PFSK-1 (cell line): ENCODE measurements at regions not wholly inside any gene's neighbourhood (a gene's known extent, or its start where the extent isn't known, plus 50 kb on each side); places are given as distances from the start of the nearest gene placed in this dataset.

Source experiments
- FOXP2 ChIP-seq: optimal IDR thresholded peaks from 2 replicates; pipeline ENCODE3; 2011; ENCODE audit warnings: borderline replicate concordance, control low read depth, inconsistent platforms; ENCODE audit not compliant: insufficient read depth; ENCODE audit errors: extremely low read length, extremely low read depth
- POLR2AphosphoS5 ChIP-seq: IDR thresholded peaks from 2 replicates; pipeline ENCODE4 v1.6.1; 2012; ENCODE audit warnings: low read depth, mild to moderate bottlenecking, control low read depth, low read length, moderate library complexity
- SIN3A ChIP-seq: IDR thresholded peaks from 2 replicates; pipeline ENCODE4 v1.6.1; 2012; ENCODE audit warnings: mild to moderate bottlenecking, low read length, moderate library complexity, borderline replicate concordance; ENCODE audit not compliant: insufficient read depth
- TAF1 ChIP-seq: IDR thresholded peaks from 2 replicates; pipeline ENCODE4 v1.6.1; 2012; ENCODE audit warnings: low read length, control low read depth, borderline replicate concordance; ENCODE audit not compliant: insufficient read depth
- TF ChIP-seq, protein P1 (sequence below), 2 experiments: IDR thresholded peaks; 2 replicates each; pipeline versions ENCODE4 v1.6.1 to v1.8.0; 2011 to 2012; ENCODE audit warnings: low read depth in 2 of 2, low read length in 2 of 2, control low read depth in 1 of 2, inconsistent platforms in 1 of 2, mild to moderate bottlenecking in 1 of 2, moderate library complexity in 1 of 2; ENCODE audit not compliant: insufficient read depth in 1 of 2

- no peak for TF ChIP-seq SIN3A
- no peak for TF ChIP-seq FOXP2
- TF ChIP-seq, protein P1, sequence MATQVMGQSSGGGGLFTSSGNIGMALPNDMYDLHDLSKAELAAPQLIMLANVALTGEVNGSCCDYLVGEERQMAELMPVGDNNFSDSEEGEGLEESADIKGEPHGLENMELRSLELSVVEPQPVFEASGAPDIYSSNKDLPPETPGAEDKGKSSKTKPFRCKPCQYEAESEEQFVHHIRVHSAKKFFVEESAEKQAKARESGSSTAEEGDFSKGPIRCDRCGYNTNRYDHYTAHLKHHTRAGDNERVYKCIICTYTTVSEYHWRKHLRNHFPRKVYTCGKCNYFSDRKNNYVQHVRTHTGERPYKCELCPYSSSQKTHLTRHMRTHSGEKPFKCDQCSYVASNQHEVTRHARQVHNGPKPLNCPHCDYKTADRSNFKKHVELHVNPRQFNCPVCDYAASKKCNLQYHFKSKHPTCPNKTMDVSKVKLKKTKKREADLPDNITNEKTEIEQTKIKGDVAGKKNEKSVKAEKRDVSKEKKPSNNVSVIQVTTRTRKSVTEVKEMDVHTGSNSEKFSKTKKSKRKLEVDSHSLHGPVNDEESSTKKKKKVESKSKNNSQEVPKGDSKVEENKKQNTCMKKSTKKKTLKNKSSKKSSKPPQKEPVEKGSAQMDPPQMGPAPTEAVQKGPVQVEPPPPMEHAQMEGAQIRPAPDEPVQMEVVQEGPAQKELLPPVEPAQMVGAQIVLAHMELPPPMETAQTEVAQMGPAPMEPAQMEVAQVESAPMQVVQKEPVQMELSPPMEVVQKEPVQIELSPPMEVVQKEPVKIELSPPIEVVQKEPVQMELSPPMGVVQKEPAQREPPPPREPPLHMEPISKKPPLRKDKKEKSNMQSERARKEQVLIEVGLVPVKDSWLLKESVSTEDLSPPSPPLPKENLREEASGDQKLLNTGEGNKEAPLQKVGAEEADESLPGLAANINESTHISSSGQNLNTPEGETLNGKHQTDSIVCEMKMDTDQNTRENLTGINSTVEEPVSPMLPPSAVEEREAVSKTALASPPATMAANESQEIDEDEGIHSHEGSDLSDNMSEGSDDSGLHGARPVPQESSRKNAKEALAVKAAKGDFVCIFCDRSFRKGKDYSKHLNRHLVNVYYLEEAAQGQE (IDR thresholded peaks at IDR 0.05; ENCODE audit: insufficient read depth in 1 of 2, low read depth in 2 of 2, low read length in 2 of 2) = no peak
- no peak for TF ChIP-seq POLR2AphosphoS5
- TF ChIP-seq TAF1 = no peak
These were observed 536.8 kb downstream of the NPIPA7 start for GRCh38 chr16:16915771-16916170.

DNA sequence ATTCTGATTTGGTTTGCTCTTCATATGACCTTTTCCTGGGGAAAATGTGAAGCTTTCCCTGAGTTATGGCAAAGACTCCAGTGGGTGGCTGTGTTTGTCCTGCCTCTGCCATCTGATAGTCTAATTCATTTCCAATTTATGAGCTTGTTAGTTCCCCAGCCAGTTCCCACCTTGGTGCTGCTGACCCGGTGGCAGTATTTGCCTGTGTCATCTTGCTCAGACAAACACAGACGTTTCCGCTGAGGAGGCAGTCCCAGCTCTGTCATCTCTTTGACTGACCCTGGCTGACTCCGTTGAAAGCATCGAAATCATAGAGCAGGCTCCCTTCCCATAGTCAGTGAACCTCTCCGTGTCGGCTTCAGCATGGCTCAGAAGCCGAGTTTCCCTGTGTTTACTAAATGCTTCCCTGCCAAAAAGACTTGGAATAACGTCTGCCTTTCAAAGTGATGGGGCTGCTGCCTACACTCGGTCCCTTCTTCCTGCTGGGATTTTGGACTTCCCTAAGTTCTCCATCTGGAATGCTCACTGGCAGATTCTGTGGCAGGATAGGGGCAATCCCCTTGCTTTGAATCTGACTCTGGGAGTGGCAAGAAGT is 538.3 kb downstream of the NPIPA7 start:
- TF ChIP-seq FOXP2 (no peak), SIN3A (no peak), TAF1 (no peak), POLR2AphosphoS5 (no peak)

DNA sequence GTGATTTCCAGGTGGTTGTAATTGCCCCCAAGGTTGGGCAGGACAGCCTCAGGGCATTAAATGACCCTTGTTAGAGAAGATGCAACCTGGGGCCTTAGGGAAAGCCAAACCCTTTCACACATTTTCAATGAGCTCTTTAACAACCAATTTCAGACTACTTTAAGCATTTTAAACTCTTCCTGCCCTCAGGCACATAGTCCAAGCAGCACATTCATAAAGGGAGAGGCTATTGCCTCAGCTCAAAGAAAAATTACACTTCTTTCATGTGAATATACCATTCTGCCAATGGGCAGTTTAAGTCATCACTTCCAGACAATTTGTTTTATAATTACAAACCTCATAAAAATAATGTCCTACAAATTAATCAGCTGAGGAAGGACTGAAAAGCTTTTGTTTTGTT is 544.5 kb downstream of the NPIPA7 start:
- TF ChIP-seq SIN3A (no peak), POLR2AphosphoS5 (no peak), FOXP2 (no peak), TAF1 (no peak)
- TF ChIP-seq, protein P1 (IDR thresholded peaks at IDR 0.05; ENCODE audit: insufficient read depth in 1 of 2, low read depth in 2 of 2, low read length in 2 of 2) = no peak

DNA sequence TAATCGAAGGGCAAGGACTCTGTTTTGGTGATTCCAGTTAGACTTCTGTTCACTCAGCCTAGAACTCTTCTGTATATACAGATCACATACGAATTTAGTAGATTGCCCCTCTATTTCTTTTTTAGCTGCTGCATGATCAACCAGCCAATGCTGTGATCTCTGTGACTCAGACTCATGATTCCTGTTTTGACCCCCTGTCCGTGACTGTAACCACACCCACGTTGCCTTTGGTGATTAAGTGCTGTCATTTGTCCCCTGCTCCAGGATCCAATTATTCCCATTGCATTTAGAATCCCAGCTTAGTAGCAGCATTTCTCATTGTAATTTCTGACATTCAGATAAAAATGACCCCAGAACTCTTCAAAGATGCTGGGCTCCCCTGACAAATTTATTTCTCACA is 545.7 kb downstream of the NPIPA7 start:
- TF ChIP-seq FOXP2 (no peak), POLR2AphosphoS5 (no peak), TAF1 (no peak), SIN3A (no peak)
- TF ChIP-seq, protein P1 (IDR thresholded peaks at IDR 0.05; ENCODE audit: insufficient read depth in 1 of 2, low read depth in 2 of 2, low read length in 2 of 2) = no peak

DNA sequence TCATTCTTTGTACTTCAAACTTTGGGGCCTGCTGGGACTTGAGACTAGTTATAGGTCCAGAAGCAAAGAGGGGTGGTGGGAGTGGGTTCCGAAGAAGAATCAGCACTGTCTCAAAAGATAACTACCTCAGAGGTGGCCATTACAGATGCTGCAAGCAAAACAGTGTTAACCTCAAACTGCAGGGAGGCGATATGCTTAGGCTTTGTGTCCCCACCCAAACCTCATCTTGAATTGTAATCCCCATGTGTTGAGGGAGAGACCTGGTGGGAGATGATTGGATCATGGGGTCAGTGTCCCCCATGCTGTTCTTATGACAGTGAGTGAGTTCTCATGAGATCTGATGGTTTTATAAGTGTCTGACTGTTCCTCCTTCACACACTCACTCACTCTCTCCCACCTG is 545.3 kb downstream of the XYLT1 start:
- TF ChIP-seq, protein P1 (IDR thresholded peaks at IDR 0.05; ENCODE audit: insufficient read depth in 1 of 2, low read depth in 2 of 2, low read length in 2 of 2) = no peak
- TF ChIP-seq SIN3A = no peak
- TF ChIP-seq POLR2AphosphoS5 = no peak
- TF ChIP-seq FOXP2 = no peak
- no peak for TF ChIP-seq TAF1
